ENCODE measurements at regions not wholly inside any gene's neighbourhood (a gene's known extent, or its start where the extent isn't known, plus 50 kb on each side); places are given as distances from the start of the nearest gene placed in this dataset.

DNA sequence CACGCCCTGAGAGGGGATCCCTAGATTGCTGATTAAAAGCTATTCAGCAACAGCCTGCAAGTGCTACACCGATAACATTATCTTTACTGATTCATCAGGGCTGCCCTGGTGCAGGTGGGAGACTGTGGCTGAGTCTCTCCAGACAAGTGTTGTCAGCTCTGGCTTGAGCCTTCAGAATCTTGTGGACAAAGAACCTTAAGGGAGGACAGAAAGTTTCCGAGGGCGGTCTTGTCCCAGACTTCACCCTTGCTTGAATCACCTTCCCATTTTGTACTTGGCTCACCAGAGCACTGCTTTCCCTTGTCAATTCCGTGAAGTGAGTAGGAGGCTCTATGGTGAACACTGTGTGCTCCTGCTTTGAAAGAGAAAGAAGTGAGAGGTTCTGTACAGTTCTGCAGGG lies 88.6 kb upstream of the PCSK2 start:
- no peak for FAIRE-seq

DNA sequence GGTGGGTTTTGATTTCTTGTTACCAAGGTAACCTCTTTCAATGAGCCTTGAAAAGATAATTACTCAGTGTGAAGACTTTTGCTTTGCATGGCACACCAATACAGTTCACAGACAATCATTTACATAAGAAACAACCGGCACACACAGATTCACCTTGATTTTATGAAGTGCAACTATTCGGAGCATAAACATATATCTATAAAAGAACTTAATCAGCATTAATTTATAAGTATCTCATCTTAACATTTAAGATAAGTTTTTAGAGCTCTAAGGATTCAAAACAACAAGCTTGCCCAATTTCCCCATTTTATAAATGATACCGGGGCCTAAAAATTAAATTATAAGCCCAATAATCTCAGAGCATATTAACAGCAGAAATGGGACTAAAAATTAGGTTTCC lies 85.9 kb upstream of the PCSK2 start:
- FAIRE-seq, result no peak

DNA sequence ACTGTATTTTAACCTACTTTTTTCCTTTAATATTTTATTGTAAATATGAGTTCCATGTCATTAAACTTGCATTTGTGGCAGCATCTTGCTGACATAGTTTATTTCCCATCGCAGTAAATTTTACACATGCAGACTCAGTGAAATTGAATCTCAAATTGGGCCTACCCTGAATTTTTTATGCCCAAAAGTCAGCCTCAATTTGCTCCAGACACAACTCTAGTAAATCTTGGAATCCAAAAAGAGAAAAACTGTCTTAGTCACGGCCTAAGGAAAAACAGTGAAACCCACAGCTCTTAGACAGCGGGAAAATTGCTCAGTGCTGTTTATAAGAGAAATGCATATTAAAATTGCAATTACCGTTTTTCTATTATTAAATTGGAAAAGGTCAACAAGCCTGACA lies 85.3 kb upstream of the PCSK2 start:
- FAIRE-seq, result no peak

DNA sequence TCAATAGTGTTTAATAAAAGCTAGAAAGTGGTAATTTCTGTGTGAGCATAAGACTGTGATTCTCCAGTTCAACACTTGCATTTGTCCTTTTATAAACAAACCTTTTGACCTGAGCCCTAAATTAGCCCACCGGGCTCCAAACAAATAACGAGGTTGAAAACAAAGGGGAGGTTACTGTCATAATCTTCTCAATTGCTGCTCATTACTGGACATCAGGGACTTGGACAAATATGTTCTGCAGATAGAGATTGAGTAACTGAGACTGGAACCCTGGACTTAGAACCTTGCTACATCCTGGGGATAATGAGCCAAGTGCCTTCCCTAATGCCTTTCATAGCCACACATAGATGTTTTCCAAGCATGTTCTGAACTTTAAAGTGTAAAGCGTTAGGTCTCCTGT lies 84.2 kb upstream of the PCSK2 start:
- FAIRE-seq, result no peak

DNA sequence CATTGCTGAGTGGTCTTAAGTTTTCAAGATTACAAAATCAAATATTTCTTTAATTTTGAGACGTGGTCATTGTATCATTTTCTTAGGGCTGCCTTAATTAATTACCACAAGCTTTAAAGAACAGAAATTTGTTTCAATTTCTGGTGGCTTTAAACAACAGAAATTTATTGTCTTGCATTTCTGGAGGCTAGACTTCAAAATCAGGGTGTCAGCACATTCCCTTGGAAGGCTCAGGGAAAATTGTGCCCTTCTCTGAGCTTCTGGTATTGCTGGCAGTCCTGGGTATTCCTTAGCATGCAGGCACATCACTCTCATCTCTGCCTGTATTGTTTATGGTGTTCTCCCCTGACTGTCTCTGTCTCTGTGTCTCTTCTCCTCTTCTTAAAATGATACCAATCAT lies 76.0 kb upstream of the PCSK2 start:
- FAIRE-seq, result no peak

DNA sequence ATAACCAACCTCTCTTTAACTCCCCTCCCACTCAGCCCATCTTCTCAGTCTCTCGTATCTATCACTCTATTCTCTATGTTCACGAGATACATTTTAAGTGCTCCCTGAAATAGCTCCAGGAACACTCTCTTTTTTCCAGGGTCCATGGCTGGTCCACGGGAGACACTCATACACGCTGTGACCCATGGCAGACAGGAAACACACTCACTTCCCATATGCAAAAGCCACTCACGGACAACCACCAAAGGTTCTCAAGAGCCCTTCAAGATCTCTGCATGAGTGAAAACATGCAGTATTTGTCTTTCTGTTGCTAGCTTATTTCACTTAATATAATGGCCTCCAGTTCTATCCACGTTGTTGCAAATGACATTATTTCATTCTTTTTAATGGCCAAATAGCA lies 71.4 kb upstream of the PCSK2 start:
- FAIRE-seq, result no peak

DNA sequence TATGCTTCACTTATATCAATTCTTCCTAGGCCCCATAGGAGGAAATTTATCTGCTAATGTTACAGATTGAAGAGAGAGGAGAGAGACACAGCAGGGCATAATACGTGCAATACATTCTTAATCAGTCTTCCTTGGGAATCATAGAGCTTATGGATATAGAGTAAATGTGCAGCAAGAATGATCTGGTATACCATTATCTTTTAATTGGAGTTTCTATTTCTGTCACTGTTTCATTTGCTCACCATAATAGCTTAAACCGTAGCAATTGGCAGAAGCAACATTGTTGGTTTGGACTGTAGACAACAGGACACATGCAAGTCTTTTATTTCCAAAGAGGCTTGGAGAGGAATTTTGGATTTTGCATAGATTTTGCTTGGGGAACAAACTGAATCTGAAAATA lies 68.1 kb upstream of the PCSK2 start:
- FAIRE-seq, result no peak

DNA sequence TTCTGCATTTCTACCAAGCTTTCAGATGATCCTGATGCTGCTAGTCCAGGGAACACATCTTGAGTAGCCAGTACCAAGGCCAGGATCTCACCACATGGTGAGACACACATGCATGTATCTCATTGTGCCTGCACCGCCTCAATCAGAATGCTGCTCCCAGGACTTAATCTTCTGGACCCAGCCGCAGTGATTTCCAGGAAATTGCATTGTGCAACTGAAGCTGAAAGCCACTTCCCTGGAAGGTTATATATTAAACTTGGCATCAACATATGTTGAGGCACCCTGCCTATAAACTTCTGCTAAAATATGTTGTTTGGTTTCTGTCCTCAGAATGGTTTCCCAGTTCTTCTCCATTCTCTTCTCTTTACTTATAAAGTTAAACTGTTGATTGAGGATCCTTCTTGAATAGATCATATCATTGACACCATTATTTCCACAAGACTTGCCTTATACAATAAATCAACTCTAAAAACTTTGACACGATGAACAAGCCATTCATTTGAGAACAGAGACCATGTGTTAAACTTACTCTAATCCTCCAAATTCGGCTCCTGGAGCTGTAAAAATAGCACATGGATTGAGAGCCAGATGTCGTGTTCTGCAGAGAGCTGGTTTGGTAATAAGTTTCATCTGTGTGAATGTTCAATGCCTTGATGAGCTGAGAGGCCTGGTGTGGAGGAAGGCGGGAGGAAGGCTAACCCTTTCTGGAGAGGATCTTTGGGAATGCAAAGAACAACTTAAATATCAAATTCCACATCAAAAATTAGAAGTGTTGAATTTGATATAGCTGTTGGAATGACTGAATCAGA lies 65.0 kb upstream of the PCSK2 start:
- no peak for FAIRE-seq

DNA sequence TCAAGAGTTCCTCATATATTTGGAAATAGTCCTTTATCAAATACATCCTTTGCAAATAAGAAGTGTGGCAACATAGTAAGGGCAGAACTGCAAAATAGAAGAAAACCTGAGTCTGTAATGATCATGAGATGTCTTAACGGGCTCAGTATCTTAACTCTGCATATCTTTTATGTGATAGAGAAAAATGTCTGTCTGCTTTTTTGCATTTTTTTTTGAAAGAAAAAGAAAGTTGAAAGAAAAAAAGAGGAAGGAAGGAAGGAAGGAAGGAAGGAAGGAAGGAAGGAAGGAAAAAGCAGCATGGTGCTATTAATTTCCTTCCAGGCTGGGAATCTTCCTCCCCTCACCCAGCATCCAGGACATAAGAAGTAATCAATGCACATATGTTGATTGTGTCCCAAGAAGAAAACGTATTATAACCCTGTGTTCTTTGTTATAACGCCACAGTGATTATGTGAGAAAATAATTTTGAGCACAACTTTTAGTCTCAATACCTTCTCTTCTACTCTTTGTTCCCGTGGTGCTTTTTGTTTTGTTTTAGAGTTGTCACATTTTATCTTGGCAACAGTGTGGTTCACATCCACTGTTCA lies 58.7 kb upstream of the PCSK2 start:
- FAIRE-seq, result no peak

DNA sequence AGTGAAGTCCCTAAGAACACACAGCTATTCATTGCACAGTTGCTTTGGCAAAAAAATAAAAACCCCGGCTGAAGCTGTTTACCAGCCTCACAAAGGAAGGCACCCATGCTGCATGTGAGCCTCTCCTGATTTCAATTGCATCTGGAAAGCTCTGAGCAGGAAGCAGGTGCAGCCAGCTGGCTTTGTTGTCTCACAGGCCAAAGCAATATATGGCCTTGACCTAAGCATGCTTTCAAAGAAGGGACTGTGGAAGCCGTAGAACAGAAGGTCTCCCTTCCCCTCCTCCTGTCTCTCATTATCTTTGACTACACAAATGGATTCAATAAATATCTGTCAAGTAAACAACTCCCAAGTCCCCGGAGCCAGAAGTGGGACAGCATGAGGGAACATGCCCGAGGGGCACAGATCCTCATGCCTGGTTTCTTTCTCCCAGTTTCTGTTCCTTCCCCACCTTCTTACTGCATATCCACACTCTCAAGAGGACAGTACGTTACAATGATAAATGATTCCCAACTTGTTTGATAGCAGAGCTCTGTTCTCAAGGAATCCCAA lies 57.2 kb upstream of the PCSK2 start:
- FAIRE-seq, result no peak

DNA sequence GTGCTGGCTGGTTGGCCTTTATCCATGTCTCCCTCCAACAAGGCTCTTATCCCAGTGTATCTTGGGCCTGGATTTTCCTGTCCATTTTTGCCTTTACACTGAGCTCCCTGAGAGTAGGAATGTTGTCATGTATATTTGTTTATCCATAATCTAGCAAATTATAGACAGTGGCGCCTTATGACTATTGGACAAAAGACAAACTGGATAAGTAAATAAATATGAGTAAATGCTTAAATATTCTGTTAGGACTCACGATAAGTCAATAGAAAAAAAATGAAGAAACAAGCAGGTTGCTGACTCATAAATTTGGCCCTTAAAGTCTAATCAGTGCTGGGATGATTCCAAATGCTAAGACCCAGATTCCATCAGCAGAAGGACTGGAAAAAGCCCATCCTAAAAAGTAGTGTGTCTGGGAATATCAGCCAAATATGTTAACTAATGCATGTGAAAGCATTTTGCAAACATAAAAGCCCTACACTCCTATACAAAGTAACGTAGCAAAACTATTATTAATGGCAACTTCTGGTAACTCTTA lies 55.0 kb upstream of the PCSK2 start:
- no peak for FAIRE-seq

DNA sequence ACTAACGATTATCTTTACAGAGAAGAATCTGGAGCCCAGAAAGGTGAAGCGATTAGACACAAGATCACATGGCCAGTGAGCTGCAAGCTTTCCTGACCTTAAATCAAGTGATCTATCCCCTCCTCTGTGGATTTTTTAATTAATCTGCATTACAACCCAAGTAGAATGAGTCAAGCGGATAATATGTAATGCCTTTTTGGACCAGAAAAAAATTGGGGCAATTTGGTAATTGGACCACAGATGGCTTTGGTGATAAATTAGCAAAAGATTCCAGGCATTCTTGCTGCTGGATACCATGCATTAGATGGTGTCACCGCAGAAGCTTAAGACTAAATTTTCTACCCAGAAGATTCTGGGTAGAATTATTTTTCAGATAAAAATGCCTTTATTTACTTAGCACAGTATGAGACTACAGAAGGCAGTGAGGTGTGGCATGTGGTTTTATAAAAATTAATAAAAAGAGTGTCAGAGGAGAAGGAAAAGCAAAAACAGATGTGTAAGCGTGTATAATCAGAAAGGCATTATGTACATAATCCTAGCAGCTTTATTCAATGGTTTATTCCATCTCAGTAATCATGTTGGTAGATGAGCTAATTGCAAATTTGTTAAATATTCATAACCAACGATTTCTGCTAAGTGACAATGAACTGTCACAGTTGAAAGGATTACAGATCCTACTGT lies 53.9 kb upstream of the PCSK2 start:
- no peak for FAIRE-seq
